ENCODE measurements at regions not wholly inside any gene's neighbourhood (a gene's known extent, or its start where the extent isn't known, plus 50 kb on each side); places are given as distances from the start of the nearest gene placed in this dataset.

DNA sequence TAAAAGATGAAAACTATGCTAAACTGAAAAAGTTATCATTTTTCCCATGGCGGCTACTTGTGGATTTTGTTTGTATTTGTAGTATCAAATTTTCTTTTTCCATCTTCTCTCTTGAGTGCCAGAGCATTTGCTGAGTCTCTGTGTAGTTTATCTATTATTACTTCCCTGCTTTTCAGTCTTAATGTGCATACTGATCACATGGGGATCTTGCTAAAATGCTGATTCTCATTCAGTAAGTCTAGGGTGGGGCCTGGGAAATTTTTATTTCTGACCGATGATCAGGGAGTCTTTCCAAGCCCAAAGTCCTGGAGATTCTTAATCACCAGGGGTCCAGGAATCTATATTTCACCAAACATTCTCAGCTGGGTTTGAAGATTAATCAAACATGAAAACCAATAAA, 189.0 kb upstream of the GOT2 start:
- Mint-ChIP-seq H3K9me3 (peaks cover 5% of the 10 kb centered on the region), H3K36me3 (no peaks in the 10 kb centered on the region), H3K4me3 (no peak overlapping the region), H3K27ac (no peak overlapping the region), H3K4me1 (no peaks in the 10 kb centered on the region), H3K27me3 (ENCODE audit: low read depth) (no peaks in the 10 kb centered on the region)
- DNase-seq (ENCODE audit: low spot score in 2 of 2, unreplicated experiment in 2 of 2) = no peak
- TF ChIP-seq, protein P1, sequence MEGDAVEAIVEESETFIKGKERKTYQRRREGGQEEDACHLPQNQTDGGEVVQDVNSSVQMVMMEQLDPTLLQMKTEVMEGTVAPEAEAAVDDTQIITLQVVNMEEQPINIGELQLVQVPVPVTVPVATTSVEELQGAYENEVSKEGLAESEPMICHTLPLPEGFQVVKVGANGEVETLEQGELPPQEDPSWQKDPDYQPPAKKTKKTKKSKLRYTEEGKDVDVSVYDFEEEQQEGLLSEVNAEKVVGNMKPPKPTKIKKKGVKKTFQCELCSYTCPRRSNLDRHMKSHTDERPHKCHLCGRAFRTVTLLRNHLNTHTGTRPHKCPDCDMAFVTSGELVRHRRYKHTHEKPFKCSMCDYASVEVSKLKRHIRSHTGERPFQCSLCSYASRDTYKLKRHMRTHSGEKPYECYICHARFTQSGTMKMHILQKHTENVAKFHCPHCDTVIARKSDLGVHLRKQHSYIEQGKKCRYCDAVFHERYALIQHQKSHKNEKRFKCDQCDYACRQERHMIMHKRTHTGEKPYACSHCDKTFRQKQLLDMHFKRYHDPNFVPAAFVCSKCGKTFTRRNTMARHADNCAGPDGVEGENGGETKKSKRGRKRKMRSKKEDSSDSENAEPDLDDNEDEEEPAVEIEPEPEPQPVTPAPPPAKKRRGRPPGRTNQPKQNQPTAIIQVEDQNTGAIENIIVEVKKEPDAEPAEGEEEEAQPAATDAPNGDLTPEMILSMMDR (IDR thresholded peaks at IDR 0.05; ENCODE audit: unreplicated experiment) = no peak

- H3K27ac Mint-ChIP-seq = no peak overlapping the region
Observed at GRCh38 chr16:58913456-58913855, 179.3 kb upstream of the GOT2 start.

DNA sequence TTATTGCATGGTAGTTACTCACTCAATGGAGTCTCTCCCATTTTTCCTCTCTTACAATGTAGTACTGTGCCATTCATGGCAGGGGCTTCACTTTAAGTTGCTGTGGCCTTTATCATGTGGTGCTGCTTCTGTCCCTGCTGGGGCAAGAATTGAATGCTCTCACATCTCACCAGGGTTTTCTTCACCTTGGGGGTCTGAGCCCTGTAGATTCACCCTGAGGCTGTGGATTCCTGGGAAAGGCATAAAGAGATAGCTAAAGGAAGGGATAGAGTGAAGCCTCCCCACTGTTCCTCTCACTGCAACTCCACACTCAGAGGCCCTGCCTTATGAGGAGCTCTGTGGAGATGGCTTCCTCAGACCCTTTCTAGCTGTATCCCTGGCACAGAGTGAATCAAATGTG, 178.5 kb upstream of the GOT2 start:
- no peak for DNase-seq (ENCODE audit: low spot score in 2 of 2, unreplicated experiment in 2 of 2)

More at GRCh38 chr16:58913456-58913855, 179.3 kb upstream of the GOT2 start:
- TF ChIP-seq, protein P1 (IDR thresholded peaks at IDR 0.05; ENCODE audit: unreplicated experiment) = no peak
- Mint-ChIP-seq H3K4me1 (no peaks in the 10 kb centered on the region), H3K4me3 (no peak overlapping the region), H3K36me3 (no peaks in the 10 kb centered on the region), H3K27me3 (ENCODE audit: low read depth) (peaks cover 9% of the 10 kb centered on the region), H3K9me3 (peaks cover 20% of the 10 kb centered on the region)
- no peak for DNase-seq (ENCODE audit: low spot score in 2 of 2, unreplicated experiment in 2 of 2)

DNA sequence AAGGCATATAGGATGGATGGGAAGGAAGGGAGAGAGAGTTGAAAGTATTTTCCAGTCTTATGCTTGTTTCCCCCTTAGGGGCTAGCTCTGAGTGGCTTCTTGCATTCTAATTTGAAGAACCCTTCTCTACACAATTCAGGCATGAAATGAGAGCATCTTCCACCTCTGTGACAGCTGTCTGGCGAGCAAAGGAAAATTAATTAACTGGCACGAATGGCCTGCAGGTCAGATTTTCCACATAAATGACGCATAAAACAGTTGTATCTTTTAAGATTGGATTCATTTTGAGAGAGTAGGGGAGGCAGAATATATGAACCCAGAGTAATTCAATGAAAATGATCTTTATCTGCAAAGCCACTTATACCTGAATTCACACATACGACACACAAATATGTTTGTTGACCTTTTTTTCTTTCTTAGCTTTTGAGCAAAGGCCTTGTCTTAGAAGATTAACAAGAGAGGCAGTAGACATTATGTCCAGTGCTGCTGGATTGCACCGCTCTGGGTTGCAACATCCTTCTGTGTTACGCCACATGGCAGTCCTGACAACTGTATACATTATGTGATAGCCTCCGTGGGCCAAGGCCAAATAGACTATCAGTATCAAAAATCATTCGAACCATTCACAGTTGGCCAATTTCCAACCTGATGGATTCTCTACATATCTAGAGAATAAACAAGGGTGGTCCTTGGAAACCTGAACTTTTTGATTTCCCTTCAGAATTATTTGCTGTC, 173.0 kb upstream of the GOT2 start:
- Mint-ChIP-seq H3K36me3 (no peaks in the 10 kb centered on the region), H3K27ac (no peak overlapping the region), H3K4me1 (no peaks in the 10 kb centered on the region), H3K4me3 (no peak overlapping the region), H3K9me3 (no peaks in the 10 kb centered on the region), H3K27me3 (ENCODE audit: low read depth) (peaks cover 22% of the 10 kb centered on the region)
- DNase-seq (ENCODE audit: low spot score in 2 of 2, unreplicated experiment in 2 of 2) = no peak
- TF ChIP-seq, protein P1 (IDR thresholded peaks at IDR 0.05; ENCODE audit: unreplicated experiment) = no peak

More for the DNA sequence above, 178.5 kb upstream of the GOT2 start:
- peaks cover 14% of the 10 kb centered on the region for H3K9me3 Mint-ChIP-seq
- TF ChIP-seq, protein P1 (IDR thresholded peaks at IDR 0.05; ENCODE audit: unreplicated experiment) = no peak
- no peaks in the 10 kb centered on the region for H3K36me3 Mint-ChIP-seq
- no peaks in the 10 kb centered on the region for H3K4me1 Mint-ChIP-seq
- H3K27ac Mint-ChIP-seq = no peak overlapping the region
- H3K27me3 Mint-ChIP-seq (ENCODE audit: low read depth) = peaks cover 9% of the 10 kb centered on the region
- H3K4me3 Mint-ChIP-seq = no peak overlapping the region

DNA sequence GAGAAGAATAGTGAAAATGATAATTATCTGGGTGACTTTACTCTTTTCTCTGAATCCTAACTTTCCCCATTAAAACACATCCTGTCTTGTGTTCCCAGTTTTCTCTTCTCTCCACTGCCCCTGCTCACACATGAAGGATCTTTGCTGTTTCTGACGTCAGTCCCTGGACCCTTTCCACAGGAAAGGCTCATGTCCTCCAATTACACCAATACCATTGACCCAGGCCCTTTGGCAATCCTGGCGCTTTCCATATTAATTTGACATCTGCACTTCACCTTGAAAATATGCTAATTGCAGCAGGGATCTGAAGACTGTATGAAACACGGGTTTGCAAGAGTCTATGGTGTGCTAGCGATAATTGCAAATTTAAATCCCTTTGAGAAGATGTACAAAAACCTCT, 170.2 kb upstream of the GOT2 start:
- no peaks in the 10 kb centered on the region for H3K36me3 Mint-ChIP-seq
- TF ChIP-seq, protein P1 (IDR thresholded peaks at IDR 0.05; ENCODE audit: unreplicated experiment) = no peak
- H3K4me3 Mint-ChIP-seq = no peak overlapping the region
- no peak for DNase-seq (ENCODE audit: low spot score in 2 of 2, unreplicated experiment in 2 of 2)
- H3K4me1 Mint-ChIP-seq = peaks cover 2% of the 10 kb centered on the region
- no peak overlapping the region for H3K27ac Mint-ChIP-seq
- peaks cover 16% of the 10 kb centered on the region for H3K27me3 Mint-ChIP-seq (ENCODE audit: low read depth)
- H3K9me3 Mint-ChIP-seq = no peaks in the 10 kb centered on the region
